Hematopoietic multipotent progenitor cell treated with erythropoietin and hydrocortisone succinate and interleukin-3 and kit ligand, for 8 days (in vitro differentiated cells): ENCODE measurements at regions not wholly inside any gene's neighbourhood (a gene's known extent, or its start where the extent isn't known, plus 50 kb on each side); places are given as distances from the start of the nearest gene placed in this dataset.
"Not testable (repeated sequence)": the region's sequence is repeated elsewhere in the genome, so short reads cannot be mapped to it uniquely, and the experiment has no call there.

Experiments used
- DNase-seq: peaks from one replicate; pipeline ENCODE4 v3.0.0-alpha.2; 2015

DNA sequence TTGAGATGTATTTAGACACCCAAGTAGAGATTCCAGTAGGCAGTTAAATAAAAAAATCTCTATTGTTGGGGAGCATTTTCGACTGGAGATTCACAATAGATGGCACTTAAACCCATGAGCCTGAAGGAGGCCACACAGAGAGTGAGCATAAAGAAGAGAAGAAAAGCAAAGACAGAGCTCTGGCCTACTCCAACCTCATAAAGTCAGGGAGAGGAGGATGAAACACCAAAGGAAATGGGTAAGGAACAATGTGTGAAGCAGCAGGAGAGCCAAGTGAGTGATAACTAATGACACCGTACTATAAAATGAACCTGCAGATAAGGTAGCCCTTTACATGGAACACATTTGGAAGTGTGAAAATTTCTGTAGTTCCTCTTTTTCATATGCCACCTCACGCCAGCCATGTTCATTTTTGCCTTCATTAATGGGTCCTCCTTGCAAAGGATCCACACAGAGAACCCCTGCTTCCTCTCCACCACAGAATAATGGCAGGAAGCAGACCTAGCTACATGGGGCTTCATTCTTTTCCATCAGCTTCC is 150.0 kb upstream of the SYT10 start:
- DNase-seq, result no peak

DNA sequence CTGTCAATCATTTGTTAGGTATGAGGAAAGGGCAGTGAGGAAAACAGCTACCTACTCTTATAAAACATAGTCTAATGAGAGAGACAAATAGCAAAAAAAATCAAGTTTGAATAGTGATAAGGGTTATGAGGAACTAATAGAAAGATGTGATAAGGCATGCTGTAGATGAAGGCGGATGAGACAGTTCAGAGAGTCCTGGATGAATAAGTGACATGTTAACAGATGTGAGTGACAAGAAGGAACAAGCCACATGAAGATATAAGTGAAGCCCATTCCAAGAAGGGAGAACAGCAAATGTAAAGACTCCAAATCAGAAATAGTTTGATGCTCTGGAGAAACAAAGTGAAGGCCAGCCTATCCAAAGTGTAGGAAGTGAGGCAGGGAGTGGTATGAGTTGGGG is 154.1 kb upstream of the SYT10 start:
- no peak for DNase-seq

DNA sequence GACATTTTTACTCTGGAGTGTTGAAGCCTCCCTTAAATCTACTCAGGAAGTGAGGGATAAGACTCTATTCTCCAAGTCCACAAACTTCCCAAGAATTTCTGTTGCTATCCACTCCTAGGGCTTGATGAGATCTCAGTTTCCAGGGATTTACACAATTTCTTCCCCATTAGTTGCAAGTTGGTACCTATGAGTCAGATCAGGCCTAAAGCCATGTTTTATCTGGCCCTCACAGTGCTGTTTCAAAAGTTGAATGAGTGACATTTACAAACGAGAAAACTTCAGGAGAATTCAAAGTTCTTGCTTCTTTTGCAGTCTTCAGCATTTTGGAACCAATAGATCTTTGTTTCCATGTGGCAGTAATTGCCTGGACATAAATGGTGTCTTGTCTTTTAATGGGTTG is 156.4 kb upstream of the SYT10 start:
- DNase-seq, result no peak

DNA sequence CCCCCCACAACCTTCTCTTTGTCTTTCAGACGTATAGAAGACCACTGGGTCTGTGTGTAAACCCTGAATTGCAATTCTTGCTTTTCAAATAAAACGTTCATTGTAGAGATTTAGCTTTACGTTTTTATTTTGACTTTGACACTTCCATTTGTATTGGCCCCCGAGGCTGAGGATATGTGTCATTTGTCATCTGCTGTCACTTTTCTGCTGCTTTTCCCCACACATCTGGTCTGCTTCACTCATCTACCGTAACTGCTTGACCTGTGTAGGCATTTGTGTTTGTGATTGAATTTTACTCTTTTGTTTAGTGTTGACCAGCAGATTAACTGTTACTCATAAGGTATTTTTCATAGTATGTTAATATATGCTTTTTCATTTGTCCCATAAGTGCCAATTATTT is 157.2 kb upstream of the SYT10 start:
- no peak for DNase-seq

DNA sequence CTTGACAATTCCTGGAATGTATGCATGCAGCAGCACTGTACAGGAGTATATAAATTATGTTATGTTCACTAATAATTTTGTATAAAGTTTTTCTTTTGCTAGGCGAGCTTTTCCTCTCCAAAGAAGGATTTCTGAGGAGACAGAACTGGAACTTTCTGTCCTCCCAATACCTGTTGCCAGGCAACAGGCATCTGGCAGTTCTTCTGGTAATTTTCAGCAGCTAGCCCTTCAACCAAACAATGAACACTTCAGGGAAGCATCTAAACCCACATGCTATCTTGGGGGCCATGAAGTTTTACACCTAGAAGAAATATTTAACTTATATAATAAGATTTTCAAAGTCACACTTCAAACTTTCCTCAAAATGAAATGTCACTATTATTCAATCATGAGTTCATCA is 162.9 kb upstream of the SYT10 start:
- DNase-seq, result no peak

DNA sequence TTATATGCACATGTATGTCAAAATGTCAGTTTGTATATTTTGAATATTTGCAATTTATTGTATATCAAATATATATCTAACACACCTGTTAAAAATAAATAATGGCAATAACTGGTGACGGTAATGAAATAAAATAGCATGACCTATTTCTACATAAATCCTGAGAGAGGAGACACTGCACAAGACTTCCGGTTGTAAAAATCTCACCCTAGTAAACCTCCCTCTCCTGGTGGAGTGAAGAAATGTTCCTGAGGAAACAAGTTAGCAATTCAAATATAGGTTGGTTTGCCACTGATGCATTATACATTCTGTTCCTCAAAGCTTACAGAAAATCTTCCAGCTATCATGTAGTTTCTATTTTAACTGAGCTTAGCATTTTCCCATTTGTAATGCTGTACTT is 166.1 kb upstream of the SYT10 start:
- peak; percentile 41 for DNase-seq

DNA sequence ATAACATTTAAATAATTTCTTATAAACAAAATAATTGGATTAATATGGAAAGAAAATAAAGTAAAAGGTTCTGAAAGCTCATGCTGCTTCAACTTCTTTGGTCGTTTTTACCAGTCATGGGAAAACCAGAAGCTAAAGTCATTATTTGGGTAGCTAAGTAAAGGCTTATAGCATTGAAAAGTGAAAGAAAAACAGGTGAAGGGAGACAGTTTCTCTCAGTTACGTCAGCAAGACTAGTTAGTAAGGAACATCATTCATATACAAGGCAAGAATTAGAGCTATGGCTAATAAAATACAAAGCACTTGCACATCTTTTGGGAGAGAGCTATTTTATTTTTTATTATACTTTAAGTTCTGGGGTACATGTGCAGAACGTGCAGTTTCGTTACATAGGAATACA is 170.3 kb upstream of the SYT10 start:
- no peak for DNase-seq

DNA sequence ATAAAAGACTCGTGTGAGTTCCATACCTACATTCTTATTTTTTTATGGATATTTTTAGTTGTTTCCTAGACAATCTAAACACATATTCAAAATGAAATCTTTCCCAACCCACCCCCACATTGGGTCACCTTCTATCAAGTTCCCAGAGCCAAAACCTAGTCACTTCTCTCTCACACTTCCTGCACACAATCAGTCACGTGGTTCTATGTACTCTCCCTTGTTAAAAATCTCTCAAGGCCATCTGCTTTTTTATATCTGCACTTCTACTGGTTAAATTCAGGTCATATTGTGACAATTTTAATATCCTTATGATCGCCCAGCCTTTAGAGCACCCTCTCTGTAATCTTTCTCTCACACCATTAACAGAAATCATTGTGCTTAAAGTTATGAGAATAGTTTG is 175.0 kb upstream of the SYT10 start:
- peak; percentile 5 for DNase-seq

DNA sequence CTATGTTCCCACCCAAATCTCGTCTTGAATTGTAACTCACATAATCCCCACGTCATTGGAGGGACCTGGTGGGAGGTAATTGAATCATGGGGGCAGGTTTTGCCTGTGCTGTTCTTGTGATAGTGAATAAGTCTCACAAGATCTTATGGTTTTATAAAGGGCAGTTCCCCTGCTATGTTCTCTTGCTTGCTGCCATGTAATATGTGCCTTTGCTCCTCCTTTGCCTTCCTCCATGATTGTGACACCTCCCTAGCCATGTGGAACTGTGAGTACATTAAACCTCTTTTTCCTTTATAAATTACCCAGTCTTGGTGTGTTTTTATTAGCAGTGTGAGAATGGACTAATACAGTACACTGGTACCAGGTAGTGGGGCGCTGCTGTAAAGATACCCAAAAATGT is 177.6 kb upstream of the SYT10 start:
- DNase-seq, result no peak

DNA sequence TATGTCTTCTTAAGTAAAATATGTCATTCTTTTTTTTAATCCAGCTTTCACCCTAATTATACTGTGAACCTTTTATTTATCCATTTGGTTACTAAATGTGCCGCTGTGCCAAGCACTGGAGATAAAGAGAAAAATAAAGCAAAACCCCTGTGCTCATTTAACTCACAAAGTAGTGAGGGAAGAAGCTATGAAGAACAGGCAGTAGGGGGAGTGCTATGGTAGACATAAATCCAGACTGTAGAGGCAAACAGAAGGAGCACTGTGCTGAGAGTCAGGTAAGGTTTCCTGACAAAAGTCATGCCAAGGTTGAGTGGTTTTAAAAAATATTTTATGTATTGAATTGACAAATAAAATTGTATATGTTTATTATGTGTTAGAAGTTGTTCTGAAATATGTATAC is 188.5 kb upstream of the SYT10 start:
- DNase-seq, result no peak

DNA sequence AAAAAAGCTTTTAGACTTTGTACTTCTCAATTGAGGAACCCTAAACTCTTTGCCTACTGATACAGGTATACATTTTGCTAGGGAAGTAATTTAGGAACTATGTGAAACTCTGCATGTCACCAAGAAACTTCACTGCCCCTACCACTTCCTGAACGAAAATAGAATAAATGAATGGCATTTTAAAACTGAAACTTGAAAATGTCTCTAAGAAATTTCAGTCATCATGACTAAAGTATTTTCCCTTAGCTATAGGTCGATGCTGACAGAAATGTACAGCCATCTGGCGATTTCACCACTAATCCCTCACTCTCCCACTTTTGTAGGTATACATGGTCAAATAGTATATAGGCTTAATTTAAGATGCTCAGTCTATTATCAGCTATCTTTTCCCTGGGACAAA is 194.9 kb upstream of the SYT10 start:
- no peak for DNase-seq

DNA sequence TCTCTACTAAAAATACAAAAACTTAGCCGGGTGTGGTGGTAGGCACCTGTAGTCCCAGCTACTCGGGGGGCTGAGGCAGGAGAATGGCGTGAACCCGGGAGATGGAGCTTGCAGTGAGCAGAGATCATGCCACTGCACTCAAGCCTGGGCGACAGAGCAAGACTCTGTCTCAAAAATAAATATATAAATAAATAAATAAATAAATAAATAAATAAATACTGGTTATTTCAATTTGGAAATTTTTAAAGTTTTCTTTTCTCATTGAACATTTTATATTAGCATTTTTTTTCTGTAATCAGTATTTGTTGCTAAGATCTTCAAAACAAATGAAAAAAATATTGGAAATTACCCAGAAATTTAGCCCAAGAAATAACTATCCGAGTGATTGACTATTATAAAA is 197.3 kb upstream of the SYT10 start:
- DNase-seq, result not testable (repeated sequence)

DNA sequence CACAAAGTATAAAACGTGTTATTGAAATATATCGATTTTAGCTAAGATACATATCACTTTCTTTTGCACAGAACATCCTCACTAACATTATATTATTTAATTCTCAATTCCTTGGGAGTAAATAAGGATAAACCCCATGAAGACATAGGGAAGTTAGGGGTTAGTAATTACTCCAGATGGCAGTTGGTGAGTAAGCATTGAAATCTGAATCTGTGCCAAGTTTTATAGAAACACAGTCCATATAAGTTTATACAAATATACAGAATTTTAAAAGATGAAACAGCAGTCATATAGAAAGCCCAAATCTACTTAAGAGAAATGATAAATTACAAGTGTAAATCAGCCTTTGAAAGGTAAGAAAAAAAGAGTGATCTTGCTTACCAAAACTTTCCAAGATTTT is 200.4 kb upstream of the SYT10 start:
- DNase-seq, result no peak

DNA sequence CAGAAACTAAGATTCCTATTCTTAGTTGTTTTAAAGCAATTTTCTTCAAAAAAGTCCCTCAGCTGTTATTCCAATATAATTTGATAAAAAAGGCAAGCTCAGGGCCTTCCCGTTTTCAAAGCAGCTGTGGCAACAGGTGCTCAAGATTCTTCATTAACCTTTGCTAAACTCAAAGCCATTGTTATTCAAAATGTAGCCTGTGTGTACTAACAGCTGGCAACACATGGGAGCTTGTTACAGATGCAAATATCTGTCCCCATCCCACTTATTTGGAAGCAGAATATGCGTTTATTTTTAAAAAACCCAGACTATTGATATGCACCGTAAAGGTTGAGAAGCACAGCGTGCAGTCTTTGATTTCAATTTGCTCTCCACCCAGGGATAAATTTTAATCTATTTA is 210.4 kb upstream of the SYT10 start:
- no peak for DNase-seq

DNA sequence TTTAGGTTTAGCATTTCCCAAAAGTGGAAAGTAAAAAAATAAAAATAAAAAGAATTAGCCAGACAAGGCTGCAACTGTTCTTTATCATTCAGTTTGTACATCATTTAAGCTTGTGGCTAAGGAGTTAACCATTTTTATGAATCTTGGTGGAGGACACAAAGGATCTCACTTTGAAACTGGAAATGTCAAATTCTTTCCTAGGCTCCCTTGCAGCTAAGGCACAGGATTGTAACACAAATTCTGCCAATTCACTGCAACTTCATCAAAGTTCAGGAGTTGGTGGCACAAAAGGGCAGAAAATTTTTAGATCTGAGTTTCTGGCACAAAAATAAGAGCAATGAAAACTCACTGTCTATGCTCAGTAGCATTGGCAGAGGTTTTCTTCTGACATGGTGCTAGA is 211.2 kb upstream of the SYT10 start:
- no peak for DNase-seq

DNA sequence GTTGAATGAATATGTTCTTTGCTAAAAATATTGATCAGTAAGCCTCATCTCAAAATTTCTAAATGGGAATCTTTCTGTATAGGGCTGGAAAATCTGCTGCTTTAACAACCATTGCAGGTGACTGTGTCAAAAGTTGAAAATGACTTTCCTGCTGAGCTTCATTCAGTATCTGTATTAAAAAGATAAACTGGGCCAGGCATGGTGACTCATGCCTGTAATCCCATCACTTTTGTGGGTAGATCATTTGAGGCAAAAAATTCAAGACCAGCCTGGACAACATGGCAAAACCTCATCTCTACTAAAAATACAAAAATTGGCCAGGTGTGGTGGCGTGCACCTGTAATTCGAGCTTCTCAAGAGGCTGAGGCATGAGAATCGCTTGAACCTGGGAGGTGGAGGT is 213.7 kb upstream of the SYT10 start:
- no peak for DNase-seq

DNA sequence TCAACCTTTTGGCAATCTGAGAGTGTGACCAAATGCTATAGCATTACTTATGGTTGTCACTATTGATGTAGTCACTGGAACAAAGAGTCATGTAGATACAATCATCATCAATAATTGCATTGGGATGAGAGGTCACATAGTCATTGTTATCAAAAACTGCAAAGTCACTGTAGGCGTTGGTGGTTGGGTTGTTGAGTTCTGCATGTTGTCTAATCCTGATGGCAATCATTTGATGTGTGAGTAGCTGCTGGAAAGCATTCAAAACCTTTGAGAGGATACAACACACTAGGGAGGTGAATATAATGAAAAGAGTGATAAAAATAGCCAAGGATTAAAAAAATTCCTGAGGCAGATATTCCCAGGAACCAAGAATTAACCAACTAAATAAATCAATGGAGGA is 214.7 kb upstream of the SYT10 start:
- DNase-seq, result no peak

DNA sequence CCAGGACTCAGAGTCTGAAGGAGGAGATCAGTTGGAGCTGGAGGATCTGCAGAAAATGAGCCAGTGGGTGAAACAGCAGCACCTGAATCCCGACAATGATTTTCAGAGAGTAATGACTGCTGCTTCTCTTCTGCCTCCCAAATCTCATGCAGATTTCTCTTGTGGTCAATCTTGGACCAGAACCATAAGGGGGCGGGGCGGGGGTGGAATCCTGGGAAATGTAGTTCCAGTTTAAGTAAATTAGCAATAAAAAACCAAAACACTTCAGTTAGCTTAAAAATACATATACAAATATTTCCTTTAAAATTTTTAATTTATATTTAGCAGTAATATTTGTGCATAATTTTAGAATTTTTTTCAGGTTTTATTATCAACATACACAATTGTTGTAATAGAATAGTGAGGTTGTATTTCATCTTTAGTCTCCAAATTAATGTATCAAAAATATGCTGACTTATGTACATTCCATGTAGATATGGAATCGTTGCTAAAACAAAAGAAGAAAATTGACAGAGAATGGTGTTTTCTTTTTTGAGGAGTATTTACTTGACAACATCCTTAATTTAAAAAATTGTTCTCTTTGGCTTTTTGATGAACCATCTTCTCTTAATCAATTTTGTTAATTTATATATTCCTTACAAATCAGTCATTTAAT is 223.5 kb upstream of the SYT10 start:
- no peak for DNase-seq

DNA sequence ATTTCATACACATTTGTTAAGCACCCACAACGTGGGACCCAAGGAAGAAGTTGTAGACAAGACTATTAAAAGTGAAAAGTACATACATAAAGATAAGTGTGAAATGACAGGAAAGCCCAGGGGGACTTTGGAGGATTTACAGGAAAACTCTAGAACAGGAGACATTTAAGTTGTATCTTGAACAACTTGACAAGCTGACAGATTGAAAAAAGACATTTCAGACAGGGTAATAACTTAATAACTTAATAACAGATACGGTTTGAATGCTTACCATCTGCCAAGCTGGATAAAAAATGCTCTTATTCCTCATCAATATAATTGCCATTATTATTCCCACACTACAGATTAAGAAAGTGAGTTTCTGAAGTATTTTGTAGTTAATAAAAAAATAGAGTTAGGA is 229.7 kb upstream of the SYT10 start:
- no peak for DNase-seq

DNA sequence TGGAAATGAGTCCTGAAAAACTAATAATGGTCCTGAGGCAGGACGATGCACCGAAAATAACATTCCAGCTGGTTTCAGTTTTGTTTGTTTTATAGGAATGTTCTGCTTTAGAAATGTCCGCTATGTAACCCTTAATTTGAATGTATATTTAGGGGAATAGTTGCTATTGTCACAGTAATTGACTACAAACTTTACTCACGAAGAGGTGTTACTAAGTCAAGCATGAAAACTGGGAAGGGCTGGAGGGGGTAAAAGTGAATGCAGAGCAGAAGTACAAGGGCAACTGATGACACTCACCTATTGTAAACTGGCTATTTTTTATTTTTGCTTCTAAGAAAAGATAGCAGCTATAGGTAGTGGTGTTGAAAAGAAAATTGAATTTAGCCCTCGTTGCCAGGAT is 230.7 kb upstream of the SYT10 start:
- DNase-seq, result no peak

DNA sequence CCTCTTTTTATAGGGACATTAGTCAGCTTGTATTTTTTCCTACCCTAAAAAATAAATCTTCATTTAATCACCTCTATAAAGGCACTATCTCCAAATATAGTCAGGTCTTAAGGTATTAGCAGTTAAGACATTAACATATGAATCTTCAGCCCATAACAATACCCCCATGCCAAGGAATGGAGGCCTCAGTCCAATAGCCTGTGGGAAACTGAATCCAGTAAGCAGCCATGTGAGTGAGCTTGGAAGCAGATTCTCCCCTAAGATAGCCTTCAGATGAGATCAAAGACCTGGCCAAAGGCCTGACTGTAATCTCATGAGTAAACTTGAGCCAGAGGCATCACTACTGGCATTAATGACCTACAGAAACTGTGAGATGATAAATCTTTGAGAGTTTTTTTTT is 232.1 kb upstream of the SYT10 start:
- no peak for DNase-seq

DNA sequence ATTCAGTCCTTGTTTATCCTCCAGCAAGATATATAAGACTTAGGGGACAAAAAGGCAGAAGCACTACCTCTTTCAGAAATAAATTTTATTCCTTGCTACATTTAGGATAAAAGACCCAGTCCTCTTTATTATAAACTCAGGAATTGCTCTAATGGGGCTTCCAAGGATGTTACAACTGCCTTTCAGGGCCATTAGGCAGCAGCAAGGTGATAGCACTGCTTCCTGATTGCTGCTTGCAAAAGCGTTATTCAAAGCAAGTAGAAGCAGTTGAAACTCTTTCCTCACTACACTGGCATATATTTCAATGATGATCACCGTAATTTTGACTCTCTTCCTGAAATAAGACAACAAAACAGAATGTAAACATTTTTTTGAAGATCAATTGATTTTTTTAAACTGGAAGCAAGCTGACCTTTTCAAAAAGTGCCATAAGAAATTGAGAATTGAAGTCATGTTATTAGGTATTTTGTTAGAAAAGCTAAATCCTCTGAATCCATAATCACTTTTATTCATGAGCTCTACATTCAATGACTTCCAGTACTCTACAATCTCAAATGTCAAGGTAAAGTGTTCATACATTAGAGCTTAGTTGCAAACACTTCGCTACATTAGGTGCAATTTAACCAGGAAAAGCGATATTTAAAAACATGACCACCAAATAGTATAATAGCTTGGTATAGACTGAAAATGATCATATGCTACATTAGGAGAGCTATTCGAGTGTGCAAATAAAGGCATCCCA is 233.4 kb upstream of the SYT10 start:
- DNase-seq, result no peak

DNA sequence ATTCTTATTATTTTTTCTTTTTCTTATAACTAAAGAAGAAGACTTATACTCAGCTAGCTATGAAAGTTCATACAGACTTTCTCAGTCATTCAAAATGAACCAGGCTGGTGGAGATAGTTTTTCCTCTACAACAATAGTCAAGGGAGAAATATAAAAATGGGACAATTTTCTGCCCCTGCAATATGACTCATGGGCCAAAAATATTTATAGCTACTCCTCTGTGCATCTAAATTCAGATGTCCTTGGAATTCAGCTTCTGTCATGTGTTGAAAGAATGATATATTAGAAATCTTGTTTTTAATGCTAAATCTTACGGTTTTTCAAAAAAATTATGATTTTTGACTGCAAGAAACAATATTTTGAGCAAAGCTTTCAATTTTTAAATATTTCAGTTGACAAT is 237.2 kb upstream of the SYT10 start:
- no peak for DNase-seq

DNA sequence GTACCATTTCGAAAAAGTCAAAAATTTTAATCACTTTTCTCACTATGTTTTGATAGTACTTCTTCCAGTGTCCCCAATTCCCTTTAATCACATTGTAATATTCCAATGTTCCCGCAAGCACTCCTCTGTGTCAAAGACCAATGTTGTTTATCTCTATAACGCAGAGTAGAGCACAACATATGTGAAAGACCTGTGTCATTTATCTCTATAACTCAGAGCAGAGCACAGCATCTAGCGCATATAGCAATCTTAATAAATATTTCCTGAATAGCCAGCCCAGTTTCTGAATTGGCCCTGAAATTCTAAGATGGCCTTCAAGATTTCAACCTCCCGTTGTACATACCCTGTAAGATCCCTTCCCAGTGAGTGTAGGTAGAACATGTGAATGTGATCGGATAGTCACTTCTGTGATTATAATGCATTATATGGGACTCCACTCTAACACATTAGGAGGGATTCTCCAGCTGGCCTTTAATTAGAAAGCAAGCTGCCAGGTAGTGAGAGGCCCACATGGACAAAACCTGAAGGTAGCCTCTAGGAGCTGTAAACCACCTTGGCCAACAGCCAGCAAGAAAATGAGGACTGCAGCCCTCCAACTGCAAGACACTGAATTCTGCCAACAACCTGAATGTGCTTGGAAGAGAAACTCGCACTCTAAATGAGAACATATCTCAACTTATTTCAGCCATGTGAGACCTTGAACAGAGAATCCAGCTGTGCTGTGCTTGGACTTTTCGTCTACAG is 238.8 kb upstream of the SYT10 start:
- no peak for DNase-seq
